OCI-LY7 (cell line): ENCODE measurements at regions not wholly inside any gene's neighbourhood (a gene's known extent, or its start where the extent isn't known, plus 50 kb on each side); places are given as distances from the start of the nearest gene placed in this dataset.

Source experiments
- CTCF ChIP-seq: fragments of 200-600 bp; sonication (generic); conservative IDR thresholded peaks from 2 replicates; pipeline ENCODE4 v1.5.1; 2014; ENCODE audit warnings: mild to moderate bottlenecking, antibody characterized with exemption, low read length, moderate library complexity, mixed read lengths
- EZH2phosphoT487 ChIP-seq: fragments of 200-600 bp; sonication (generic); IDR thresholded peaks from 2 replicates; pipeline ENCODE4 v1.6.1; 2018; ENCODE audit warnings: low read depth, borderline replicate concordance, mild to moderate bottlenecking, mixed run types, antibody characterized with exemption, low read length, moderate library complexity, mixed read lengths

- TF ChIP-seq CTCF (no peak), EZH2phosphoT487 (no peak)
Measured at GRCh38 chrX:39574178-39574577, 523.6 kb downstream of the BCOR start.
